NCI-H2107 (cell line): ENCODE measurements at regions not wholly inside any gene's neighbourhood (a gene's known extent, or its start where the extent isn't known, plus 50 kb on each side); places are given as distances from the start of the nearest gene placed in this dataset.
"Not testable (repeated sequence)": the region's sequence is repeated elsewhere in the genome, so short reads cannot be mapped to it uniquely, and the experiment has no call there.

Experiments used
- DNase-seq: peaks from one replicate; lab custom pipeline; 2025; lab: John Stamatoyannopoulos, UW

- no peak for DNase-seq
Measured at GRCh38 chr2:8144131-8144631, 537.7 kb upstream of the ID2 start.

GRCh38 chr2:8144785-8145184, 537.1 kb upstream of the ID2 start:
- DNase-seq = no peak

GRCh38 chr2:8145375-8145774, 536.5 kb upstream of the ID2 start:
- not testable (repeated sequence) for DNase-seq

GRCh38 chr2:8146132-8147005, 535.5 kb upstream of the ID2 start:
- peak; percentile 54 for DNase-seq

- no peak for DNase-seq
Measured at GRCh38 chr2:8148260-8149006, 533.4 kb upstream of the ID2 start.

GRCh38 chr2:8149007-8149405, 532.9 kb upstream of the ID2 start:
- no peak for DNase-seq

- no peak for DNase-seq
Measured at GRCh38 chr2:8149985-8150539, 531.8 kb upstream of the ID2 start.

- DNase-seq = no peak
Measured at GRCh38 chr2:8151888-8152287, 530.0 kb upstream of the ID2 start.

GRCh38 chr2:8152392-8153257, 529.2 kb upstream of the ID2 start:
- DNase-seq = no peak

- DNase-seq = no peak
Measured at GRCh38 chr2:8153258-8153718, 528.6 kb upstream of the ID2 start.

- no peak for DNase-seq
Measured at GRCh38 chr2:8154270-8154669, 527.6 kb upstream of the ID2 start.

- no peak for DNase-seq
Measured at GRCh38 chr2:8154936-8155335, 526.9 kb upstream of the ID2 start.

- DNase-seq = no peak
Measured at GRCh38 chr2:8157621-8158430, 524.0 kb upstream of the ID2 start.

GRCh38 chr2:8158711-8159110, 523.1 kb upstream of the ID2 start:
- DNase-seq = no peak

GRCh38 chr2:8159211-8159965, 522.5 kb upstream of the ID2 start:
- DNase-seq = no peak

GRCh38 chr2:8159966-8160603, 521.8 kb upstream of the ID2 start:
- DNase-seq = no peak

GRCh38 chr2:8160959-8161358, 520.9 kb upstream of the ID2 start:
- no peak for DNase-seq

- DNase-seq = no peak
Measured at GRCh38 chr2:8162552-8162951, 519.3 kb upstream of the ID2 start.

GRCh38 chr2:8165550-8165949, 516.3 kb upstream of the ID2 start:
- DNase-seq = no peak
